ENCODE measurements at regions not wholly inside any gene's neighbourhood (a gene's known extent, or its start where the extent isn't known, plus 50 kb on each side); places are given as distances from the start of the nearest gene placed in this dataset.
"Not testable (repeated sequence)": the region's sequence is repeated elsewhere in the genome, so short reads cannot be mapped to it uniquely, and the experiment has no call there.

DNA sequence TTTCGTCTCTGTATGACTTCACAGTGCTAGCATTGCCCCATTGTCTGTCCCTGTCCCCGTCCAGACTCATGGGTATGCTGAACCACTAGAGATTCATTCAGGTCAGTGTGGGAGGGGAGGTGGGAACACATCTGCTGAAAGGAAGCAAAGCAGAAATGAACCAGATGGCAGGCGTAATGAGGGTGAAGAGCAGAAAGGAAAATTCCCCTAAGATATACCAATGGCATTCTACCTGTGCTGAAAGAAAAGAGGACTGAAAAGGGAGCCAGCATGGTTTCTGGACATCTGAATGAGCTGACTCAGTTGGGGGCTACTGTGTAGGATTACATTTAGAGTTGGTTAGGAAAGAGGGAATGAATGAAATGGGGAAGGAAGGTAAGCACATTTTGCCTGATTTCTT is 678.7 kb downstream of the MAT2B start:
- DNase-seq (ENCODE audit: low read depth in 2 of 2, low spot score in 1 of 2) = no peak

DNA sequence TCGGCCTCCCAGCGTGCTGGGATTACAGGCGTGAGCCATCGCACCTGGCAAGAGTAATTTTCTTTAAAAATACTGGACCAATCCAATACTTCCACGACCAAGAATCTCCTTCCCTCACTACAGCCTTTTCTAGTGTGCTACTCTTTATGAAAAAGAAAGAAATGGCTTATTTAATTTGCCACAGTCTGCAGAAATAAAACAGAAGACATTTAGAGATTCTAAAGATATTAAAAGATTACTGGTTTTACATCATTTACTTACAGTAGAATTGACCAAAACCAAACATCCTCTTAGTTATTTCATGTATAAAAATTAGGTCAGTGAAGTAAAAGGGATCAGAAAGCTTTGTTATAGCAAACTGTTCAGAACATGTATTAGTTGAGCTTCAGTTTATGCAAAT is 679.6 kb downstream of the MAT2B start:
- no peak for DNase-seq (ENCODE audit: low read depth in 2 of 2, low spot score in 1 of 2)

DNA sequence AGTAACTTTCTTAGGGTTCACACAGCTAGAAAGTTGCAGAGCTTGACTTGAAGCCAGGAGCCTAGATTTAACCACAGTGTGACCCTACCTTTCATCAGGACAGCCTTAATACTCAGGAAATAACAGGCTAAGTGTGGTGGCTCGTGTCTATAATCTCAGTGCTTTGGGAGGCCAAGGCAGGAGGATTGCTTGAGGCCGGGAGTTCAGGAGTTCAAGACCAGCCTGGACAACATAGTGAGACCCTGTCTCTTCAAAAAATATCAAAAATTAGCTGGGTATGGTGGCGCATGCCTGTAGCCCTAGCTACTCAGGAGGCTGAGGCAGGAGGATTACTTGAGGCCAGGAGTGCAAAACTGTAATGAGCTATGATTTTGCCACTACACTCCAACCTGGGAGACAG is 681.1 kb downstream of the MAT2B start:
- DNase-seq (ENCODE audit: low read depth in 2 of 2, low spot score in 1 of 2) = no peak

DNA sequence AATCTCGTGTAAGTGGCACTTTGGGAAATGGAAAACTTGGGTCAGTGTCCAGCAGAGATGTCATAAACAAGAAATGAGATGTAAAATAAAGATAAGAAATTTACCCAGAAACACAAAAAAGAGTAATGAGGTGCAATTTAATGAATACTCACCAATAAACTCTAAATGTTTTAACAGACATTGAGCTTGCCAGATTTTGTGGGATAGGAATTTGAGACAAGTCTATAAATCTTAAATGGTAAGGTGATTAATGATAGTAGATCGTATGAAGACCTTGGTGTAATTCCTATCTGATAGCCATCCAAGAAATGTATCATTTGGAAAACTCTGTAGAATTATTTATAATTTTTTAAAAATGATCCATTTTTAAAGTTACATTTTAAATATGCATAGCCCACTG is 682.4 kb downstream of the MAT2B start:
- no peak for DNase-seq (ENCODE audit: low read depth in 2 of 2, low spot score in 1 of 2)

DNA sequence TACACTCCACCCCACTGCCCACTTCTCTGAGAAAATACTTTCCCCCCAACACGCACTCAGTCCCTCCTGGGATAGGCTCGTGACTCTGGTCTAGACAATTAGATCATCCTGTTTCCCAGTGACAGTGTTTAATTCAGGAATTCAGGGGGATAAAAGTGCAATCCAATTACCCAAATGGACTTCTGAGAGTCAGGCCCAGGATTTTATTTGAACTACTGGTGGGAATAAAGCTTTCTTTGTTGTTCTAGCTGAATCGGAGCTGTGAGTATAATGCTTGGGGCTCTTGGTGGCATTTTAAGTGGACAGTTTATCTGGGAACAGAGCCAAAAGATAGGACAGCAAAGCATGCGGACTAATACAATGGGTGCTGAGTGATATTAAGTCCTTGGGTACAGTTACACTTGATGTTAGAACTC is 683.3 kb downstream of the MAT2B start:
- DNase-seq (ENCODE audit: low read depth in 2 of 2, low spot score in 1 of 2) = no peak

DNA sequence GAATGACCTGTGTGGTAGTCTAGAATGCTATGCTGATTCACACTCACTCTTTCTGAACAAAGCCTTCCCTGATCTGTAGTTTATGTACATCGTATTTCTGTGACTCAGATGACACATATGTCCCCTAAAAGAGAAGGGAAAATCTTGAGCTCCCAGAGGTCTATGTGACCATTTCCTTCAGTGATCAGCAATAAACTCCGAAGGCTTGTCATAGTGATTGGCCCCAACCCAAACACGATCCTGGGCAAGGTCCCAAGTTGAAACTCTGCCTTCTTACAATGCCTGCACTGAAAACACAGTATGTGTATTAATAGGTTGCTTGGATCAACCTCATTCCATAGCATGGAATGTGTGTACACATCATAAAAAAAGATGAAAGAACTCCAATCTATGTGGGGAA is 685.8 kb downstream of the MAT2B start:
- DNase-seq (ENCODE audit: low read depth in 2 of 2, low spot score in 1 of 2) = no peak

DNA sequence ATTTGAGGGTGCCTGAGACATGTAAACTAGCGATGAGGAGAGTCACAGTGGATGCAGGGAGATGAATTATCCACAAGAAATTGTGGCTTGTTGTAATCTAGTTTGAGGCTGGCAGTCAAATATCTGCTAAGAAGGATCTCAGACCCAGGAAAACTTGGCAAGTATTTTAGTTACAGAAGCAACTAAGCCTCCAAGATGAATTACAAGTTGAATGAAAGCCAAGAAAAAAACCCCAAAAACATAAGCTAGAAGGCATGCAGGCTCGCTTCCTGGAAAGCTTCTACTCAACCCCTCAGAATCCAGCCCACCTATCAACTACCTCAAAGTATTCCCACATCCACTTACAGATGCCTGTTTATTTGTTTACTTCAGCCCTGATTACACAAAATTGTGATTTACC is 696.9 kb downstream of the MAT2B start:
- no peak for DNase-seq (ENCODE audit: low read depth in 2 of 2, low spot score in 1 of 2)

DNA sequence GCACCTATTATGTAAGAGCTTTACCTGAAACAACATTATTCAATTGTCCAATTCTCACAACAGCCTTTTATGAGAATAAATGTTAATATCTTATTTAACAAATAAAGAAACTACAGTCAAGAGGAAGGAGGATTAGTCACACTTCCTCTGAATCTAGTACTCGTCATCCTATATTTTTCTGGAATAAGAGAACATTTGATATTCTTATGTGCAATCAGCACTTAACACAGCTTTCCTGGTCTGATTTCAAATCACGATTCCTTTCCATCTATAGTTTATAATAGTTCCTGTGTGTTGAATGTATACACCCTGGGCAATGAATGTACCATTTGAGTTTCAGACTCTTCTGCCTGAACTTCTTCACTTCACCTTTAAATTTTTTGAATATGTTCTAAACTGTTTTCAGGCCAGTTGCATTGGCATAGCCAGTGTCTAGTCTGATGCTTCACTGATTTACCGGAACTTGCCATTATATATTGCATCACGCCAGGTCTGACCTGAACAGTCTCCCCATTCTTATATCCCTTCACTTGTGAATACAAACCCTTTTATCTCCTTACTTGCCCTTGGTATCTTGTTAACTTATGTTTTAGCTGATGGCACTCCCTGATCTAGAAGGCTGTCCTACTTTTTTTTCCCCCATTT is 698.3 kb downstream of the MAT2B start:
- DNase-seq (ENCODE audit: low read depth in 2 of 2, low spot score in 1 of 2) = no peak

DNA sequence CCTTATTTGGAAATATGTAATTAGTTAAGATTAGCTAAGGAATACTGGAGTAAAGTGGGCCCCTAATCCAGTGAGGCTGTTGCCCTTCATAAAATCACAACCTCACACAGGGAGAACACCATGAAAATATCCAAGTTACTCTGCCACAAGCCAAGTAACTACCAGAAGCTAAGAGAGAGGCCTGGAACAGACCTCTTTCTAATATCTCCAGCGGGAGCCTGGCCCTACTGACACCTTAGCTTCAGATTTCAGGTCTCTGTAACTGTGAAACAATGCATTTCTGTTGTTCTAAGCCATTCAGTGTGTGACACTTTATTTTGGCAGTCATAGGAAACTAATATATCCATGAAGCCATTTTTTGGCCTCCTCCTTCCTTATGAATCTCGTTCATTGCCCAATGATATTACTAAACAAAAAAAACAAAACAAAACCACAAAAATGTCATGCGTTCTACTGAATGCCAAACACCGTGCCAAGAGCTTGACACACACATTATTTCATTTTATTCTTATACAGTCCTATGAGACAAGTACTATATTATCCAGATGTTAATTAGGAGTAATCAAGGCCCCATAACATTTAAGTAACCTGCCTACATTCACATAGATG is 699.0 kb downstream of the MAT2B start:
- no peak for DNase-seq (ENCODE audit: low read depth in 2 of 2, low spot score in 1 of 2)

DNA sequence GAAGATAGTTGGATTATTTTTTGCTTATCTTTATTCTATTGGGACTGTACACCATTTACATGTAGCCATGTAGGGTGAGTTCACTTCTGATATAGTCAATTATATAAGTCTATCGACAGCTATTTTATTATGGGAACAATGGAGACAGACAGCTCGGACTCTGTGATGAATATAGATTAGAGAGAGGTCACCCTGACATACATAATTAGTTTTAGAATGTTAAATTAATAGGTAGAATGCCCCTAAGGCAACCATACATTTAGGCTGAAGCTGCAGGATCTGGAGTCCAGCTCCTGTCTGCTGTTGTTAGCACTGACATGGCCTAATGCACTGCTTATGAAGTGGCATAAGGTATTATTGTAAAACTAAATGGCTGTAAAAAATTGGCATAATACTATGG is 700.8 kb downstream of the MAT2B start:
- no peak for DNase-seq (ENCODE audit: low read depth in 2 of 2, low spot score in 1 of 2)

DNA sequence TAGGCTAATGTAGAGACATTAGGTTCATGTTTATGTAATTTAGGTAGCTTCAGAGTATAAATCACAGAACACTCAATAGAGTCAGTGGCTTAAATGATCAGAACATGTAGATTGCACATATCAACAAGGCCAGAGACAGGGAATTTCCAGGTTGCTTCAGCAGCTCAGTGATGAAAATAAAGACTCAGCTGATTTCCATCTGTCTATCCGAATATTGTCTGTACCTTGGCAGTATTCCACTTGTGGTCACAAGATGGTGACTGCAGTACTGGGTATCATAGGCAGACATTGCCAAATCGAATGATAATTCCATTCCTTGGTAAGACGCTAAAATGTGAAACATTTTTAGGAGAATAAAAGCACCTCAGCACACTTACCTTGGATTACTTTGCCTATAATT is 702.2 kb downstream of the MAT2B start:
- DNase-seq (ENCODE audit: low read depth in 2 of 2, low spot score in 1 of 2) = no peak

DNA sequence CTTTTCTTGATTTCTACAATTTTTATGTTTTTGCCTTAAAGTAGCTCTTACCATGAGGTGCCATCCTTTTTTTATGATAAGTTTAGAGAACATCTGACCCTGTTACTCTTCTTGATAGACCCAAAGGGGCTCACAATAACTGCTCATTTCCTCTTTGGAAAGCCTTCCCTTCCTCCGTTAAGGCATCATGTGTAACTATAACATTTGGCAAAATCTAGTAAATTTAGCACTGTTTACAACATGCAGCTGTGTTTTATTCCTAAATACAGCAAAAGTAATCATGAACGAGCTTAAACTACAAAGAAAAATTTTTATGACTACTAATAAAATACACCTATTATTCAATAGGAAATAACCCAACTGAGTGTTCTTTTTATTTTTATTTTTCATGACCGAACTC is 705.1 kb downstream of the MAT2B start:
- DNase-seq (ENCODE audit: low read depth in 2 of 2, low spot score in 1 of 2) = no peak

DNA sequence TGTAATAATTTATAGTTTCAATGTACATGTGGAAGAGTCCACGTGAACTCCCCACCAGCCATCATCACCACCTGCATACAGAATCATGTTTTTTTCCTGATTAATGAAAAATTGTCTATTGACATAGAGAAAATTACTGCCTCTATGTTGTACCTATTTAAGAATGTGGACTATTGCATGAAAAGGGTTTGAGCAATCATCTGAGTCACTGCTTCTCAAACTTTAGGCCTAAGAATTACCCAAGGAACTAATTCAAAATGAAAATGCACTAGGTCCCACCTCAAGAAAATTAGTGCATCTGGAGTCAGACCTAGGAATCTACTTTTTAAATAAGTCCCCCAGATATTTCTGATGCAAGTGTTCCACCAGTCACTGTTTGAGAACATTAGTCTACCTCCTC is 709.3 kb downstream of the MAT2B start:
- DNase-seq (ENCODE audit: low read depth in 2 of 2, low spot score in 1 of 2) = no peak

DNA sequence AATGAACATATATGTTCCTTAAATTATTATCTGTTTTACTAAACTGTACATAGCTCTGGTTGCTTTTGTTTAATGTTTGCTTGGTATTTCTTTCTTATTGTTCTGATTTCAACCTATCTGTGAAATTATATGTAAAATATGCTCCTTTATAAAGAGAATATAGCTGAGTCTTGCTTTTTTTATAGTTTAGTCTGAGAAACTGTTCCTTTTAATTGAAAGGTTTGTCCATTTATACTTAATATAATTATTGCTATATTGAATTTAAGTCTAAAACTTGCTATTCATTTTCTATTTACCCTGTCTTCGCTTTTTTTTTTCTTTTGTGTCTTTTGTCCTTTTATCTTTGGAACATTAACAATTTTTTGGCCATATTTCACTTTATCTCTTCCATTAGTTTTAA is 712.0 kb downstream of the MAT2B start:
- no peak for DNase-seq (ENCODE audit: low read depth in 2 of 2, low spot score in 1 of 2)

DNA sequence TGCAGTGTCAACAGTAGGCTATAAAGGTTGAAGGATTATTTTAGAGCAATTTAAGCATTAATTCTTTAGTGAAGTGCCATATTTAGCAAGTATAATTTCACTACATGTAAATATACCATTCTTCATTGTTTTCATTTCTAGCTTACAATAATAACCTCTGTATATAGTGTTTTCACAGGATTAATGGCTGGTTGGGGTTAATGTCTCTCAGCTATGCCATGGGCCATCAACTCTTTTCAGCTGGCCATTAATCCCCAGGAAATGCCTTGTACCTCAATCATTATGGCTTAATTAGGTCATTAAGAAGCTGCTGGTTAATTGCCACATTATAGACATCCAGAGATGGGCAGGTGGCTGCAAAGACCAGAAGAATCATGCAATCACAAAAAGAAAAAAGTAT is 715.1 kb downstream of the MAT2B start:
- no peak for DNase-seq (ENCODE audit: low read depth in 2 of 2, low spot score in 1 of 2)

DNA sequence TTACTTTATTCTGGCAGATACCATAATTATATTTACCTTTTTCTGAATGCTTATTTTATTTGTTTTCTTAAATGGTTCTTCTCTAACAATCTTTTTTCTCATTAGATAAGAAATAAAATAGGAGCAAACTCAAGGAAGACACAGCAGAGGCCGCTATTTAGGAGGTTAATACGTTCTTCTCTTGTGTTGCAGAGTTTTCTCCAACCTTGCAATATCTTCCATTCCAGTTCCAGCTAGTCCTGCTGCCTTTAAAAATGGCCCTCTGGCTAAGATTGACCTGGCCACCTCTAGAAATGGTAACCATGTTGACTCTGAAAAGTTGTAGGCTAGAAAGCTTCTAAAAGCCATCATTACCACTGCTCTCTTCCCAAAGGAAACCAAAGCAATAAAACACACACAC is 718.8 kb downstream of the MAT2B start:
- no peak for DNase-seq (ENCODE audit: low read depth in 2 of 2, low spot score in 1 of 2)

DNA sequence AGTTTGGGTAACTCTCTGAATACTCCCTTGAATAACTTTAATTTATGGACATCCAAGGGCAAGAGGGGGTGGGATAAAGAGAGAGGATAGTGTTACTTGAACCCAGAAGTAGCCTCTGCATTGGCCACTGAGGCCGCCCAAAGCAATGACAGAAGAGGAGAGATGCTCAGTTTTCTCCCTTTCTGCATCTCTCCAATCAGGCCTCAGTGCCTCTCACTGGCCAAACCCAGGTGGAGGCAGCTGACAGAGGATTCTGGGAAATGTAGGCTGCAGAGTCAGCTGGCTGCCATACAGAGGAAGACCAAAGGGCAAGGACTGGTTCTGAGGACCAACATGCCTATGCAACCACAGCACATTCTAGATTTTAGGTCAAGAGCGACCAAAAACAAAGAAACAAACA is 719.4 kb downstream of the MAT2B start:
- no peak for DNase-seq (ENCODE audit: low read depth in 2 of 2, low spot score in 1 of 2)

DNA sequence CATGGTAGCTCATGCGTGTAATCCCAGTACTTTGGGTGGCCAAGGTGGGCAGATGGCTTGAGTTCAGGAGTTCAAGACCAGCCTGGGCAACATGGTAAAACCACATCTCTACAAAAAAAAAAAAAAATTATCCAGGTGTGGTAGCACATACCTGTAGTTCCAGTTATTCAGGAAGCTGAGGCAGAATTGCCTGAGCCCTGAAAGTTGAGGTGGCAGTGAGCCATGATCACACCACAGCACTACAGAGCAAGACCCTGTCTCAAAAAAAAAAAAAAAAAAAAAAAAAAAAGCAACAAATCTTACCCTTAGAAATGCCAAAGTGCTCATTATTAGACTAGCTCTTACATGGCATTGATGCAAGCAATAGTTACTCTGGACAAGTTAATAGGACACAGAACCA is 724.9 kb downstream of the MAT2B start:
- DNase-seq (ENCODE audit: low read depth in 2 of 2, low spot score in 1 of 2) = no peak

DNA sequence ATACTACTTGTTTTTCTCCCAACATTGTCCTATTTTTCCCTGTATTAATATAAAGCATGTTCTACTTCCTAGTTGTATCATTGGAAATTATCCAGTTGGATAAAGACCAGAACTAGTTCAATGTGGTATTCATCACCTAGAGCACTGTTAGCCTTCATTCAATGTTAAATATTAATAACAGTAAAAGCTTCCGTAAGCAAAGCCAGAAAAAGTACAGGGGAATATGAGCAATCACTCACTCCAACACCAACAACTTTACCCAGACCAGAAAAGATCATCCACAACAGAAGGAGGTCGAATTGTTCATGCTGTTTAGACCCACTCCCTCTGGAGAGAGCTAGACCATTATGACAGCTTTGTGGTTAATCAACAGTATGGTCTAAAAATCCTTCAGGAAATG is 728.4 kb downstream of the MAT2B start:
- no peak for DNase-seq (ENCODE audit: low read depth in 2 of 2, low spot score in 1 of 2)

DNA sequence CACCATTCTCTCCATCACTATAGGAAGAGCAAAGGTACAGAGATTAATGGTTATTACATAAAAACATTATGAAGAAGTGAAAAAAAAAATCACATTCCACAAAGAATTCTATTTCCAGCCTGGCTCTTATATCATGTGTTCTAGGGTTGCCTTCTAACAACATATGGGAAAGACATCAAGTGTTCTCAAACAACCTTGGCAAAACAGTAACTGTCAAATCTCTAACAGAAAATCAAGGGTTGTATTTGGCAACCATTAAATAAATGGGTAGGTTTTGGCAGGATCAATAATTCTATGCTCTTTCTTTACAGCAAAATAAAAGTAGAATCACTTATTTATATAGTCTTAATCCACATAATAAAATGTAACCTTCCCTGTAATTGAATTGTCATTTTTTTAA is 728.9 kb downstream of the MAT2B start:
- DNase-seq (ENCODE audit: low read depth in 2 of 2, low spot score in 1 of 2) = no peak

DNA sequence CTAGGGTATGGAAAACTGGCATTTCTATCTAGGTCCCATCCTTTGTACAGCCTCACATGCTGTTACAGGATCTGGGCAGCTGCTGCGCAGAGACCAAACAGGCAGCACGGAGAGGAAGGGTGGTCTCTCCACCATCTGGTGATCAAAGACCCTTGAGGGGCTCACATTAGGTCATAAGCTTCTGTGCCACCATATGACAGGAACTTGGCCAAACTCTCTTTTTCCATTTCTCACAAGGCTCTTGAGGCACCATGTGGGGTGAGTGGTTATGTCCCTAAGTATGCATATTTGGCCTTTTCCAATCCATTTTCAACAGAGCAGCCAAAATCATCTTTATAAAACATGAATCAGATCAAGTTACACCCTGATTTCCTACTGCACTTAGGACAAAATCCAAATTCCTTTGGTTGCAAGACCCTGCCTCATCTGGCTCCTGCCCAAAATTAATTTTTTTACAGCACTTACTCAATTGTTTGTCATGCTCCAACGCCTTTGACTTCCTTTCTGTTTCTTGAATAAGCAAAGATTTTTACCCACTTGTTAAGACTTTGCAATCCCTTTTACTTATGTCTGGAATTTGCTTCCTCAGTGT is 730.0 kb downstream of the MAT2B start:
- no peak for DNase-seq (ENCODE audit: low read depth in 2 of 2, low spot score in 1 of 2)

DNA sequence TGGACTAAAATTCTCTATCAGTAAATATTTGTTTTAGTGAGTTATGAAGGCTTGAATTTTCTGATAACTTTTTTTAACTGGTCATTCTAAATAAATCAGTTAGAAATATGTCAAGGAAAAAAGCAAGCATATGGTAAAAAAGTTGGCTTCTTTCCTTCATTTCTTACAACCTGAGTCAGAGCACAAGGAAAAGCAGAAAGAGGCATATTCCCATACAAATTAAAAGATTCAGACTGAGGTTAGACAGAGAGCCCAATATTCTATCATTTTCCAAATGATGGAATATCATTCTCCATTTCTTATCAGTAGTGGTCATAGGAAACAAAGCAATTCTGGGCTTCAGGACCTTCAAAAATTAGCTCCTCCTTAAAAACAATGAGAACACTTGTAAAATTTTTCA is 732.1 kb downstream of the MAT2B start:
- DNase-seq (ENCODE audit: low read depth in 2 of 2, low spot score in 1 of 2) = no peak

DNA sequence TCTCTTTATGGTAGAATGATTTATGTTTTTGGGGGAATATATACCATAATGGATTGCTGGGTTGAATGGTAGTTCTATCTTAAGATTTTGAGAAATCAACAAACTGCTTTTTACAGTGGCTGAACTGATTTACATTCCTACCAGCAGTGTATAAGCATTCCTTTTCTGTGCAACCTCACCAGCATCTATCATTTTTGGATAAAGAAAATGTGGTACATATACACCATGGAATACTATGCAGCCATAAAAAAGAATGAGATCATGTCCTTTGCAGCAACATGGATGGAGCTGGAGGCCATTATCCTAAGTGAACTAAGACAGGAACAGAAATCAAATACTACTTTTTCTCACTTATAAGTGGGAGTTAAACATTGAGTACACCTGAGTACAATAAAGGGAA is 746.4 kb downstream of the MAT2B start:
- DNase-seq (ENCODE audit: low read depth in 2 of 2, low spot score in 1 of 2) = not testable (repeated sequence)

All from stimulated activated CD8-positive, alpha-beta memory T cell treated with anti-CD3 and anti-CD28 coated beads, Interleukin-4, amount 100 ng/mL, for 1 hour (primary cell).